DMS 273 treated with DMSO at 0.1 percent for 48 hours (cell line): ENCODE measurements at regions not wholly inside any gene's neighbourhood (a gene's known extent, or its start where the extent isn't known, plus 50 kb on each side); places are given as distances from the start of the nearest gene placed in this dataset.
"Not testable (repeated sequence)": the region's sequence is repeated elsewhere in the genome, so short reads cannot be mapped to it uniquely, and the experiment has no call there.

Source experiments
- DNase-seq: peaks from one replicate; lab custom pipeline; 2025; lab: John Stamatoyannopoulos, UW

- DNase-seq = no peak
Measured at GRCh38 chr22:47419239-47419638, 656.8 kb downstream of the TBC1D22A start.

- DNase-seq = no peak
Measured at GRCh38 chr22:47417699-47418098, 655.2 kb downstream of the TBC1D22A start.

DNA sequence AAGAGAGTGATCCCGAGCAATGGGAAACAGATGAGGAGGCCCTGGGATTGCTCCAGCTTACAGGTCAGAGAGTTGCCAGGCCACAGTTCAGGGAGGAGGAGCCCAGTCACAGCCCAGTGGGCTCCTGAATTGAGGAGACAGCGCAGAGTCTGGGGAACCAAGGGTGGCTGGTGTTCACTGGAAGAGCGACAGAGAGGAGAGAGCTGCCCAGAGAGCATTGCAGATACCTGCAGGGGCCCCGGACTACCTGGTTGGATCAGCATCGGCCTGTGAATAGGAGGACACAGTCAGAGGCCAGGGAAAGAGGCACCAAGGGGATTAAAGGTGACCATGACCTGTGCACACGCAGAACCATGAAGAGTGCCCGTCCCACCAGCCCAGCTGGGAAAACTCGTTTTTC, 648.6 kb downstream of the TBC1D22A start:
- no peak for DNase-seq

GRCh38 chr22:47409539-47410275, 647.3 kb downstream of the TBC1D22A start:
- no peak for DNase-seq

DNA sequence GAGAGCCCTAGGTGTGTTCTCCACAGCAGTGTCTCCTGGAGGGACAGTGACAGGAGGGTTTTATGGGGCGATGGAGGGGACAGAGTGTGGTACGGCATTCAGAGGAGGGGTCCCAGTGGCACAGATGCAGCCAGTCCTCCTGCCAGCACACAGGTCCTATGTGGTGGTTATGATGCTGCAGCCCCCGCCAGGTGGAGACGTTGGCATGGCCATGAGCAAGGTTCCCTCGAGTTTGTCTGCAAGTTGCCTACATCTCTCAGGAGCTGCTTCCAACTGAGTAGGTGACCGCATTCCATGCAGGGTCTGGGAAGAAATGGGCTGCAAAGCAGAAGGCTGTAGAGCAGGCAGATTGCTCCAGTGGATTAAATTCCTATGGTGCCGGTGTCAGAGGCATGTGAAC, 646.0 kb downstream of the TBC1D22A start:
- no peak for DNase-seq

GRCh38 chr22:47407461-47408025, 645.1 kb downstream of the TBC1D22A start:
- DNase-seq = no peak

GRCh38 chr22:47406896-47407295, 644.4 kb downstream of the TBC1D22A start:
- no peak for DNase-seq

DNA sequence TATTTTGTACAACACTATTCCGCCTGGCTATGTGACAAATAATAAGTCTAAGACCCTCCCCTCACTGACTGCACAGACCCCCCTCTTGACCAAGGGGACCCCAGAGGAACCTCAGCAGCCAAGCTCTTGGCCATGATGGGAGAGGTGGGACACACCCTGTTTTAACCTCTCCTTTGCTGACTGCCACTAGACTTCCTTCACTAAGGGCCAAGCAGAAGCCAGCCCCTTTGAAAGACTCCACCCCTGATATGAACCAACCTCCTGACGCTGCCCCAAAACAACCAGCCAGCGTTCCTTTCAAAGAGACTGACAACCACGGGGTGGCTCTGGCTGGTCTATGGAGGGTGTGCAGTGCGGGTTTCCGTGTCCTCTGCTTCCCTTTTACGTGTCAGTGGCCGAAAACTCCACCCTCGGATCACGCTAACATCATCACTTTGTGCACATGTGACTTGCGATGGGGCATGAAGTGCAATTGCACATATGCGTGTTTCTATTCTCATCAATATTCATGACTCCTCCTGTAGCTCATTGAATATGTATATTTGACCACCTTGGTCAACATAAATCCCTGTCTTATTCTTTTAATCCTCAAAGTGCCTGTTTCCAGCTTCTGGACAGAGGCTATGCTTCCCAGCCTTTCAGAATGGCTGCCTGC, 643.9 kb downstream of the TBC1D22A start:
- DNase-seq = no peak

DNA sequence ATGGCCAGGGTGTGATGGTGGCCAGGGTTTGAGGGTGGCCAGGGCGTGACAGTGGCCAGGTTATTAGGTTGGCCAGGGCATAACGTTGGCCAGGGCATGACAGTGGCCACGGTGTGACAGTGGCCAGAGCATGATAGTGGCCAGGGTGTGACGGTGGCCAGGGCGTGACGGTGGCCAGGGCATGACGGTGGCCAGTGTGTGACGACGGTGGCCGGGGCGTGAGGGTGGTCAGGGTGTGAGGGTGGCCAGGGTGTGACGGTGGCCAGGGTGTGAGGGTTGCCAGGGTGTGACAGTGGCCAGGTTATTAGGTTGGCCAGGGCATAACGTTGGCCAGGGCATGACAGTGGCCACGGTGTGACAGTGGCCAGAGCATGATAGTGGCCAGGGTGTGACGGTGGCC, 642.8 kb downstream of the TBC1D22A start:
- not testable (repeated sequence) for DNase-seq

GRCh38 chr22:47402876-47403525, 640.6 kb downstream of the TBC1D22A start:
- no peak for DNase-seq

- DNase-seq = no peak
Measured at GRCh38 chr22:47401976-47402770, 639.7 kb downstream of the TBC1D22A start.

GRCh38 chr22:47401592-47401898, 639.1 kb downstream of the TBC1D22A start:
- no peak for DNase-seq

GRCh38 chr22:47400701-47401591, 638.5 kb downstream of the TBC1D22A start:
- DNase-seq = no peak

- DNase-seq = not testable (repeated sequence)
Measured at GRCh38 chr22:47400131-47400530, 637.7 kb downstream of the TBC1D22A start.

DNA sequence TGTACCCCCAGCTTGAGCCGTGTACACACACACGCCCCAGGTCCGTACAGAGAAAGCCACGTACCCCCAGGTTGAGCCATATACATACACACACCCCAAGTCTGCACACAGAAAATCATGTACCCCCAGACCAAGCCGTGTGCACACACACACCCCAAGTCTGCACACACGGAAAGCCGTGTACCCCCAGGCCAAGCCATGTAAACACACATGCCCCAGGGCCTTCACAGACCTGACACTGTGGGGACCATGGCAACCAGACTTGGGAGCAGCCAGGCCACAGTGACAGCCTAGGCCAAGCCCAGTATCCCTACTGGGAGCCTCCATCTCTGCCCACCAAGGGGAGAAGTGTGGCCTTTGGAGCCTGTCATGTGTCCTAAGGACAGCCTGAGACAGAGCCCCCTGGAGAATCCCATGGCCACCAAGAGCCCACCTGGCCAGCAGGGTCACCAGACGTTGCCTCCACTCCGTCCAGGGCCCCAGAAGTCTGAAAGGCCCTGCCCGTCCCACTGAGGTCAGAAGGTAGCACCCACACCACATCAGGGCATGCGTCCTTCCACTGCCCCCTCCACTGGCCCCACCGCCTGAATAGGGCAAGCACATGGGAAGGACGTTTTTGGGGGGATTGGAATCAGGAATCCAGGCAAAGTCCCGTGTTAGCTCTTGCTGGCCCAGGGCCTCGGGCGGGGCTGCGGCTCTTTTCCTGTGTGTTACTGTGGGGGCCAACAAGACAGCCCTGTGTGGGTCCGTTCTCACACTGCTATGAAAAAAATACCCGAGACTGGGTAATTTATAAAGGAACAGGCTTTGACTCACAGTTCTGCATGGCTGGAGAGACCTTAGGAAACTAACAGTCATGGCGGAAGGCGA, 636.7 kb downstream of the TBC1D22A start:
- no peak for DNase-seq

GRCh38 chr22:47398491-47398890, 636.0 kb downstream of the TBC1D22A start:
- DNase-seq = no peak

DNA sequence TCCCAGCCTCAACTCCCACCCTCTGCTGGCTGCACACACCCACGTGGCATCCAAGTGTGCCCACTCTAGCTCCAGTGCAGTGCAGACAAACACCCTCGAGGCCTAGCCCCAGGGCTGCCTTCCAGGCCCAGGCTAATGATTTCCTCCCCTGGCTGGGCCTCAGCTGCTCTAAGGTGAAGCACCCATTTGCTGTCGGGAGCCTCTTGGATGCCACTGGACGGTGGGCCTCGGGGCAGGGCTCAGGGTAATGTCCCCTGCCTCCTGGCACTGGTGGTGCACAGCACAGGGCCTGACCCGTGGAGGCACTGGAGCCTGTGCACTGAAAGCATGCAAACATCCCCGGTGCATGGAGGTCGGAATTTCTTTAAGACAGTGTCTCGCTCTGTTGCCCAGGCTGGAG, 635.2 kb downstream of the TBC1D22A start:
- no peak for DNase-seq

DNA sequence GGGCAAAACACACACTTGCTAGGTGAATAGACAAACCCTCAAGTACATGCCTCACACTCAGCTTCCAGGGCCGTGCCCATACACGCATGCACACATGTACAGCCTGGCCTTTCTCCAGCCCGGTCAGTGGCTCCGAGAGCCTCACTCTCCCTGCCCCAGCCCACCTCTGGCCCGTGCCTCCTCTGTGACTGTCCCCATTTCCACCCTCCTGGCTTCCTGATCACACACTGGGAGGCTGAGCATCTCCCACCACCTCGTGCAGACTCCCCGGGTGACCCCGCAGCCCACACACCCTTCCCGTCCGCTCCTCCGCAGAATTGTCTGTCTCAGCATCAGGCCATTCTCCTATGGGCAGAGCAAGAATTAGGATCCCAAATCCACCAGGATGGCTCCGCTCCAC, 634.1 kb downstream of the TBC1D22A start:
- no peak for DNase-seq

DNA sequence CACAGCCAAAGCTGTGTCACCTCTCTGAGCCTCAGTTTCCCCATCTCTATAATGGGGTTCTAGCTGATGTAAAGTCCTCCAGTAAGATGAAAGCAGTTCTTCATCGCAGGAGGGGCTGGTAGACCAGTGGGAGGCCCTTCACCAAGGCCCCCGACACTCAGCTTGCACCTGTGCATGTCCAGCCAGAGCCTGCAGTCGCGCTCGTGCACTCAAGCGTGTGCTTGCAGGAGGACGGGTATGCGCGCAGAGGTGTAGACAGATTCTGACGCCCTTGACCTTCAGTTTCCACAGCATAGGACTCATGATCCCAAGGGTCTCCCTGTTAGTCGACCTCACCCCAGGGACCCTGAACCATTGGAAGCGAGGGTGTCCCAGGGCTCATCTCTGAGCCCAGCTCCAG, 633.7 kb downstream of the TBC1D22A start:
- DNase-seq = no peak

- no peak for DNase-seq
Measured at GRCh38 chr22:47395481-47395880, 633.0 kb downstream of the TBC1D22A start.
